H1 (cell line): ENCODE measurements at regions not wholly inside any gene's neighbourhood (a gene's known extent, or its start where the extent isn't known, plus 50 kb on each side); places are given as distances from the start of the nearest gene placed in this dataset.

Experiments
- ASH2L ChIP-seq: fragments of 200-600, 300-600 bp; sonication (generic); IDR thresholded peaks from one replicate; pipeline ENCODE4 v1.7.1; 2017; ENCODE audit warnings: low read length
- CREB1 ChIP-seq: IDR thresholded peaks from 2 replicates; pipeline ENCODE4 v1.6.1; 2012; ENCODE audit warnings: inconsistent platforms
- CTBP2 ChIP-seq: IDR thresholded peaks from 2 replicates; pipeline ENCODE4 v1.7.0; 2011; ENCODE audit warnings: borderline replicate concordance, mild to moderate bottlenecking, moderate library complexity, mixed read lengths, low read length; ENCODE audit not compliant: insufficient read depth, insufficient read length
- EZH2 ChIP-seq: fragments of 200-600 bp; sonication (generic); IDR thresholded peaks from 2 replicates; pipeline ENCODE4 v1.7.1; 2012; ENCODE audit warnings: low read depth, mild to moderate bottlenecking, moderate library complexity, low read length, inconsistent platforms; ENCODE audit not compliant: severe bottlenecking
- POLR2AphosphoS5 ChIP-seq: IDR thresholded peaks from 2 replicates; pipeline ENCODE4 v1.6.1; 2011; ENCODE audit warnings: low read depth, low read length
- RXRA ChIP-seq: IDR thresholded peaks from 2 replicates; pipeline ENCODE4 v1.6.1; 2011; ENCODE audit warnings: low read depth, mild to moderate bottlenecking, low read length, moderate library complexity; ENCODE audit not compliant: insufficient read depth
- TAF1 ChIP-seq: IDR thresholded peaks from 2 replicates; pipeline ENCODE4 v1.6.1; 2011; ENCODE audit warnings: mild to moderate bottlenecking, low read depth, low read length
- TEAD4 ChIP-seq: IDR thresholded peaks from 2 replicates; pipeline ENCODE4 v1.6.1; 2012; ENCODE audit warnings: low read depth, low read length, inconsistent platforms, mixed read lengths
- ZNF274 ChIP-seq: IDR thresholded peaks from 2 replicates; pipeline ENCODE4 v1.7.0; 2012; ENCODE audit warnings: low read length, borderline replicate concordance; ENCODE audit errors: extremely low read depth
- TF ChIP-seq, protein P1 (sequence below): fragments of 300-600 bp; sonication (generic); IDR thresholded peaks from 2 replicates; pipeline ENCODE4 v1.7.1; 2012; ENCODE audit warnings: low read length, moderate library complexity, mild to moderate bottlenecking, inconsistent platforms; ENCODE audit not compliant: insufficient replicate concordance
- TF ChIP-seq, protein P2 (sequence below): IDR thresholded peaks from 2 replicates; pipeline ENCODE4 v1.6.1; 2012; ENCODE audit warnings: inconsistent platforms
- TF ChIP-seq, protein P3 (sequence below): IDR thresholded peaks from 2 replicates; pipeline ENCODE4 v1.6.1; 2011; ENCODE audit warnings: low read depth, mild to moderate bottlenecking, low read length; ENCODE audit not compliant: insufficient read depth

DNA sequence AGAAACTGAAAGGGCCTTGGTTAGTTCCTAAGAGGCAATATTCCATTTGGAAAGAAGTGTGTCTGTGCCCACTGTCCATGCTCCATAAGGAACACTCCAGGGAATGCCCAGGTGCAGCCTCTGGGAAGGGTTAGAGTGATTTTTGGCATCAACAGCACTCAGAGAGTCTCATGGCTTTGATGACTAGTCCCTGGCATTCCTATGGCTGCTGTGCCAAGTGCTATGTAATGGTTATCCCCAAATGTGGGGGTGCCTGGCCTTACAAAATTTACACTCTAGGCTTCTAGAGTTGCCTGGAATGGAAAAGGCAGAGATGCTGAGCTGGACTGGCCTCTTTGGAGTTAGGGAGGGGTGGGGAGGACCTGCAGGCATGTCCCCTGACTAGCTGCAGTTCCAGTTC, 75.0 kb upstream of the BCAR3 start (continued):
- TF ChIP-seq, protein P1, sequence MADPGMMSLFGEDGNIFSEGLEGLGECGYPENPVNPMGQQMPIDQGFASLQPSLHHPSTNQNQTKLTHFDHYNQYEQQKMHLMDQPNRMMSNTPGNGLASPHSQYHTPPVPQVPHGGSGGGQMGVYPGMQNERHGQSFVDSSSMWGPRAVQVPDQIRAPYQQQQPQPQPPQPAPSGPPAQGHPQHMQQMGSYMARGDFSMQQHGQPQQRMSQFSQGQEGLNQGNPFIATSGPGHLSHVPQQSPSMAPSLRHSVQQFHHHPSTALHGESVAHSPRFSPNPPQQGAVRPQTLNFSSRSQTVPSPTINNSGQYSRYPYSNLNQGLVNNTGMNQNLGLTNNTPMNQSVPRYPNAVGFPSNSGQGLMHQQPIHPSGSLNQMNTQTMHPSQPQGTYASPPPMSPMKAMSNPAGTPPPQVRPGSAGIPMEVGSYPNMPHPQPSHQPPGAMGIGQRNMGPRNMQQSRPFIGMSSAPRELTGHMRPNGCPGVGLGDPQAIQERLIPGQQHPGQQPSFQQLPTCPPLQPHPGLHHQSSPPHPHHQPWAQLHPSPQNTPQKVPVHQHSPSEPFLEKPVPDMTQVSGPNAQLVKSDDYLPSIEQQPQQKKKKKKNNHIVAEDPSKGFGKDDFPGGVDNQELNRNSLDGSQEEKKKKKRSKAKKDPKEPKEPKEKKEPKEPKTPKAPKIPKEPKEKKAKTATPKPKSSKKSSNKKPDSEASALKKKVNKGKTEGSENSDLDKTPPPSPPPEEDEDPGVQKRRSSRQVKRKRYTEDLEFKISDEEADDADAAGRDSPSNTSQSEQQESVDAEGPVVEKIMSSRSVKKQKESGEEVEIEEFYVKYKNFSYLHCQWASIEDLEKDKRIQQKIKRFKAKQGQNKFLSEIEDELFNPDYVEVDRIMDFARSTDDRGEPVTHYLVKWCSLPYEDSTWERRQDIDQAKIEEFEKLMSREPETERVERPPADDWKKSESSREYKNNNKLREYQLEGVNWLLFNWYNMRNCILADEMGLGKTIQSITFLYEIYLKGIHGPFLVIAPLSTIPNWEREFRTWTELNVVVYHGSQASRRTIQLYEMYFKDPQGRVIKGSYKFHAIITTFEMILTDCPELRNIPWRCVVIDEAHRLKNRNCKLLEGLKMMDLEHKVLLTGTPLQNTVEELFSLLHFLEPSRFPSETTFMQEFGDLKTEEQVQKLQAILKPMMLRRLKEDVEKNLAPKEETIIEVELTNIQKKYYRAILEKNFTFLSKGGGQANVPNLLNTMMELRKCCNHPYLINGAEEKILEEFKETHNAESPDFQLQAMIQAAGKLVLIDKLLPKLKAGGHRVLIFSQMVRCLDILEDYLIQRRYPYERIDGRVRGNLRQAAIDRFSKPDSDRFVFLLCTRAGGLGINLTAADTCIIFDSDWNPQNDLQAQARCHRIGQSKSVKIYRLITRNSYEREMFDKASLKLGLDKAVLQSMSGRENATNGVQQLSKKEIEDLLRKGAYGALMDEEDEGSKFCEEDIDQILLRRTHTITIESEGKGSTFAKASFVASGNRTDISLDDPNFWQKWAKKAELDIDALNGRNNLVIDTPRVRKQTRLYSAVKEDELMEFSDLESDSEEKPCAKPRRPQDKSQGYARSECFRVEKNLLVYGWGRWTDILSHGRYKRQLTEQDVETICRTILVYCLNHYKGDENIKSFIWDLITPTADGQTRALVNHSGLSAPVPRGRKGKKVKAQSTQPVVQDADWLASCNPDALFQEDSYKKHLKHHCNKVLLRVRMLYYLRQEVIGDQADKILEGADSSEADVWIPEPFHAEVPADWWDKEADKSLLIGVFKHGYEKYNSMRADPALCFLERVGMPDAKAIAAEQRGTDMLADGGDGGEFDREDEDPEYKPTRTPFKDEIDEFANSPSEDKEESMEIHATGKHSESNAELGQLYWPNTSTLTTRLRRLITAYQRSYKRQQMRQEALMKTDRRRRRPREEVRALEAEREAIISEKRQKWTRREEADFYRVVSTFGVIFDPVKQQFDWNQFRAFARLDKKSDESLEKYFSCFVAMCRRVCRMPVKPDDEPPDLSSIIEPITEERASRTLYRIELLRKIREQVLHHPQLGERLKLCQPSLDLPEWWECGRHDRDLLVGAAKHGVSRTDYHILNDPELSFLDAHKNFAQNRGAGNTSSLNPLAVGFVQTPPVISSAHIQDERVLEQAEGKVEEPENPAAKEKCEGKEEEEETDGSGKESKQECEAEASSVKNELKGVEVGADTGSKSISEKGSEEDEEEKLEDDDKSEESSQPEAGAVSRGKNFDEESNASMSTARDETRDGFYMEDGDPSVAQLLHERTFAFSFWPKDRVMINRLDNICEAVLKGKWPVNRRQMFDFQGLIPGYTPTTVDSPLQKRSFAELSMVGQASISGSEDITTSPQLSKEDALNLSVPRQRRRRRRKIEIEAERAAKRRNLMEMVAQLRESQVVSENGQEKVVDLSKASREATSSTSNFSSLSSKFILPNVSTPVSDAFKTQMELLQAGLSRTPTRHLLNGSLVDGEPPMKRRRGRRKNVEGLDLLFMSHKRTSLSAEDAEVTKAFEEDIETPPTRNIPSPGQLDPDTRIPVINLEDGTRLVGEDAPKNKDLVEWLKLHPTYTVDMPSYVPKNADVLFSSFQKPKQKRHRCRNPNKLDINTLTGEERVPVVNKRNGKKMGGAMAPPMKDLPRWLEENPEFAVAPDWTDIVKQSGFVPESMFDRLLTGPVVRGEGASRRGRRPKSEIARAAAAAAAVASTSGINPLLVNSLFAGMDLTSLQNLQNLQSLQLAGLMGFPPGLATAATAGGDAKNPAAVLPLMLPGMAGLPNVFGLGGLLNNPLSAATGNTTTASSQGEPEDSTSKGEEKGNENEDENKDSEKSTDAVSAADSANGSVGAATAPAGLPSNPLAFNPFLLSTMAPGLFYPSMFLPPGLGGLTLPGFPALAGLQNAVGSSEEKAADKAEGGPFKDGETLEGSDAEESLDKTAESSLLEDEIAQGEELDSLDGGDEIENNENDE = no peak
- TF ChIP-seq POLR2AphosphoS5 (no peak), CREB1 (no peak), TAF1 (no peak), ZNF274 (no peak), TEAD4 (no peak), ASH2L (no peak), EZH2 (no peak), RXRA (no peak), CTBP2 (no peak)
- TF ChIP-seq, protein P2, sequence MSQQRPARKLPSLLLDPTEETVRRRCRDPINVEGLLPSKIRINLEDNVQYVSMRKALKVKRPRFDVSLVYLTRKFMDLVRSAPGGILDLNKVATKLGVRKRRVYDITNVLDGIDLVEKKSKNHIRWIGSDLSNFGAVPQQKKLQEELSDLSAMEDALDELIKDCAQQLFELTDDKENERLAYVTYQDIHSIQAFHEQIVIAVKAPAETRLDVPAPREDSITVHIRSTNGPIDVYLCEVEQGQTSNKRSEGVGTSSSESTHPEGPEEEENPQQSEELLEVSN = no peak
- TF ChIP-seq, protein P3, sequence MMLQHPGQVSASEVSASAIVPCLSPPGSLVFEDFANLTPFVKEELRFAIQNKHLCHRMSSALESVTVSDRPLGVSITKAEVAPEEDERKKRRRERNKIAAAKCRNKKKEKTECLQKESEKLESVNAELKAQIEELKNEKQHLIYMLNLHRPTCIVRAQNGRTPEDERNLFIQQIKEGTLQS = no peak
